Endothelial cell of umbilical vein (primary cell): ENCODE measurements at regions not wholly inside any gene's neighbourhood (a gene's known extent, or its start where the extent isn't known, plus 50 kb on each side); places are given as distances from the start of the nearest gene placed in this dataset.

ENCODE experiments used
- MAX ChIP-seq: IDR thresholded peaks from 2 replicates; pipeline ENCODE4 v1.6.1; 2011; ENCODE audit not compliant: insufficient read depth, insufficient read length
- POLR2A ChIP-seq: IDR thresholded peaks from 2 replicates; pipeline ENCODE4 v1.6.1; 2012; ENCODE audit warnings: low read depth, mild to moderate bottlenecking, control low read depth, low read length
- POLR2AphosphoS5 ChIP-seq: IDR thresholded peaks from 2 replicates; pipeline ENCODE4 v1.6.1; 2012; ENCODE audit warnings: low read depth, mild to moderate bottlenecking, control low read depth, low read length, moderate library complexity; ENCODE audit not compliant: insufficient read depth
- TF ChIP-seq, protein P1 (sequence below), 2 donors: IDR thresholded peaks; 1 replicate in 1 of 2; 2 replicates in 1 of 2; pipeline ENCODE4 v1.5.1; 2011; ENCODE audit warnings: low read length in 2 of 2, mild to moderate bottlenecking in 2 of 2, moderate library complexity in 2 of 2, control low read depth in 1 of 2, inconsistent platforms in 1 of 2, low read depth in 1 of 2; ENCODE audit not compliant: insufficient read depth in 1 of 2; ENCODE audit errors: extremely low read depth in 1 of 2

DNA sequence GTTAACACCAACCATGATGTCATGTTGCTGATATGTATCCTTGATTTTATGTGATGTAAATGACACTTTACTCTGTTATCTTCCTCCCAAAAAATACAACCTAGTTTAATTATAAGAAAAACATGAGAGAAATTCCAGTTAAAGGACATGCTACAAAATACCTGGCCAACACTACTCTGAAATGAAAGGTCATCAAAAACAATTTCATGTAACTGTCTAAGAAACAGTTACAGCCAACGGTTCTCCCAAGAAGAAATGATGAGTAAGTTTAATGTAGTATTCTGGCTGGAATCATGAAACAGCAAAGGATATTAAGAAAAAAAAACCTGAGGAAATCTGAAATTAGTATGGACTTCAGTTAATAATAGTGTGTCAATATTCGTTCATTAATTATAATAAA is 653.3 kb upstream of the FOXG1 start:
- TF ChIP-seq, protein P1, sequence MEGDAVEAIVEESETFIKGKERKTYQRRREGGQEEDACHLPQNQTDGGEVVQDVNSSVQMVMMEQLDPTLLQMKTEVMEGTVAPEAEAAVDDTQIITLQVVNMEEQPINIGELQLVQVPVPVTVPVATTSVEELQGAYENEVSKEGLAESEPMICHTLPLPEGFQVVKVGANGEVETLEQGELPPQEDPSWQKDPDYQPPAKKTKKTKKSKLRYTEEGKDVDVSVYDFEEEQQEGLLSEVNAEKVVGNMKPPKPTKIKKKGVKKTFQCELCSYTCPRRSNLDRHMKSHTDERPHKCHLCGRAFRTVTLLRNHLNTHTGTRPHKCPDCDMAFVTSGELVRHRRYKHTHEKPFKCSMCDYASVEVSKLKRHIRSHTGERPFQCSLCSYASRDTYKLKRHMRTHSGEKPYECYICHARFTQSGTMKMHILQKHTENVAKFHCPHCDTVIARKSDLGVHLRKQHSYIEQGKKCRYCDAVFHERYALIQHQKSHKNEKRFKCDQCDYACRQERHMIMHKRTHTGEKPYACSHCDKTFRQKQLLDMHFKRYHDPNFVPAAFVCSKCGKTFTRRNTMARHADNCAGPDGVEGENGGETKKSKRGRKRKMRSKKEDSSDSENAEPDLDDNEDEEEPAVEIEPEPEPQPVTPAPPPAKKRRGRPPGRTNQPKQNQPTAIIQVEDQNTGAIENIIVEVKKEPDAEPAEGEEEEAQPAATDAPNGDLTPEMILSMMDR (IDR thresholded peaks at IDR 0.05; ENCODE audit: extremely low read depth in 1 of 2, insufficient read depth in 1 of 2, low read depth in 1 of 2, low read length in 2 of 2) = no peak
- TF ChIP-seq POLR2A (no peak), POLR2AphosphoS5 (no peak), MAX (no peak)
